CD4-positive, alpha-beta T cell treated with Interleukin-2 at 100 ng/mL for 4 hours (primary cell): ENCODE measurements at regions not wholly inside any gene's neighbourhood (a gene's known extent, or its start where the extent isn't known, plus 50 kb on each side); places are given as distances from the start of the nearest gene placed in this dataset.

ENCODE experiments used
- DNase-seq: peaks from one replicate; pipeline ENCODE4 v3.0.0-alpha.2; 2020; ENCODE audit warnings: low spot score

DNA sequence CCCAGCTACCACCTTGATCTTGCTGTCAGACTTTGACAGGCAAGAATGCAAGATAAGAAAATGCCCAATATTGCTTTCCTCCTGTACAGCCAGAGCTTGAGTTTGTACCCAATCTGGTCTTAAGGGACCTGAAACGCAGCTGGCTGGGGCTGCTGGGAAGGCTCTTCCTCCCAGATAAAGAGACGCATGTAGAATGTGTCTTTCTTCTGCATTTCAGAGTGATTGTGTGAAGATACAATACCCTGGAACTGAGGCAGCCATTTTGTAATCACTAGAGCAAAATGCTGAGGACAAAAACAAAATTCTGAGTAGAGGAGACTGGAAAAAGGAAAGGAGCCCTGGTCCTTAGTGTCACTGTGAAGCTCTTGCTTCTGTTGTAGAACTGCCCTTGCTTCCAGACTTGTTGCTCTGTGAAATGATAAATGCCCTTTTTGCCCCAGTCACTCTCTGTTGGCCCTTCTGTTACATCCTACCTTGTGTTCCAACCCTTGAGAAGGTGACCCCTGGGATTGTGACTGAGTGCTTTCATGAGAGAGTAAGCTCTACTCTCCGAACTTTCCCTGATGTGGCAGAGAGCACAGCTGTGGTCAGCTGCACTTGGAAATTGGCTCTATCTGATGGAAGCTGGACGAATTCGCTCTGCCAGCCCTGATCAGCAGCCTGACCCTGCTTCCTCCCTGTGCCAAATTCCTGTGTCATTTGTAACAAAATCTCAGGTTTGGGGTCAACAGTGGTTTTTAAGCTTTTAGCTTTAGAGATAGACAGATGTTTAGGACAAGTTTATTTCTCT is 137.4 kb upstream of the RBMS1 start:
- no peak for DNase-seq

DNA sequence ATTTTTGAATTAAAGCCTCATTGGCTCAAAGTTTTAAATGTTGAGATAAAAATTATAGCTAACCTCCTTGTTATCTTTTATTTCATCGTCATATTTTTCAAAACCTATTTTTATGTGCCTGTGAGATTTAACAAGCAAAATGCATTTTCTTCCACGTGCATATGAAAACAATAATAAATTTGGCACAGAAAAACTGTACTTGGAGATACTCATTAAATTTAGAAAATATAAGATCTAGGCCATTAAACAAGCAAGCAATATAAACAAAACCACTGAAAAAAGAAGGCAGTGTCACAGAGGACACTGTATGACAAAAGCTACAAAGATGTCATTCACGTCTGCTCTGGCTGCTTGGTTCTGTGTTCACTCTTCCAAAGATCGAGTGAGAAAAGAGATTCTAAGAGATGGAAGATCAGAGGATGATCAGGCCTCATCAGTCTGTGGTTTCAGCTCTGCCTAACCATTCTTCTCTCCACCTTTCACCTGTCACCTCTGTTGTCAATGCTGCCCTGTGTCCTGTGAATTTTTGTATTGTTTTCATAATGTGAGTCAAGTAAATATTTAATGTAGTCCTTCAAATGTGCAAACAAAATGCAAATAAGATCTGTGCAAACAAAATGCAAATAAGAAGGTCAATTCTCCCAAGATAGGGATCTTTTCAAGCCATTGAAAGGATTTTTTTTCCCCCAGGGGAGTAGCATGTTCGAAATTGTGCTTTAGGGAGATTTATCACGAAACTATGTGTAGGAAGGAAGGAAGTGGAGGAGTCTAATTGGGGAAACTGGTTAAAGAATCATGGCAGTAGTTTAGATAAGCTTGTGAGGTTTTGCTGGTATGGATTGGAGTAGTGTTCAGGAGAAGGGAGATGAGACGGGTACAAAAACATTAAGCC is 138.7 kb upstream of the RBMS1 start:
- DNase-seq = no peak

DNA sequence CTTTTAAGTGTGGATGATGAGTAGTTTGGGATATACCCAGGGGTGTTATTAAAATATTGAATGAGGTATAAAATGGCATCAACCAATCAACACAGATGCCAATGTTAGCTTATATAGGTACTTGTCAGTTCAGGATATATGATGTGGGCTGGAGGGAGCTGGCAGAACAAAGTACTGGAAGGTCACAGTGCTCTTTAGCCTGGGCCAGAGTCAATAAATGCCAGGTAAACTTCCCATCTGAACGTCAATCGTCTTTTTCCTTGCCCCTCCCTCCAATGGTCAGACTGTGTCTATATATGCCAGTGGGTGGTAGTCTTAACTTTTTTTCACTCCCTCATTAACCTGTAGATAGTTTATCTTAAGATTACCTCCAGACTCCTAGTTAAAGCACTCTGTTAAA is 140.8 kb upstream of the RBMS1 start:
- no peak for DNase-seq

DNA sequence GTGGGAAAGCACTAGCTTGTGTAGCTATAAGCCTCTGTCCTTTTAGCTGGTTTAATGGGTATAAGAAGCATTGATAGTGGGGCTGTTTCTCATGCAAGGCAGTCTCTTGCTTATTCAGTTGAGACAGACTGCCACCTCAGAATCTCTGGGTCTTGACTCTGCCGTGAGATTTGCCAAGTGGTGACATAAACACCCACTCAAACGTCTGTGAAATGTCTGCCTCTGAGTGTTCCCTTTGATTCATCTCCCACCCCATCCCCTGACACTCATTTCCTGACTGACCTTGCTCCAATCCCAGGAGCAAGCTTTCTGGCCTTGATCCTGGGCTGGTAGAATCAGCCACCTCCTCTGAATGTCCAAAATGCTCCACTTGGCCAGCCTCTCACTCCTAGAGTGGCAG is 141.9 kb upstream of the RBMS1 start:
- no peak for DNase-seq

DNA sequence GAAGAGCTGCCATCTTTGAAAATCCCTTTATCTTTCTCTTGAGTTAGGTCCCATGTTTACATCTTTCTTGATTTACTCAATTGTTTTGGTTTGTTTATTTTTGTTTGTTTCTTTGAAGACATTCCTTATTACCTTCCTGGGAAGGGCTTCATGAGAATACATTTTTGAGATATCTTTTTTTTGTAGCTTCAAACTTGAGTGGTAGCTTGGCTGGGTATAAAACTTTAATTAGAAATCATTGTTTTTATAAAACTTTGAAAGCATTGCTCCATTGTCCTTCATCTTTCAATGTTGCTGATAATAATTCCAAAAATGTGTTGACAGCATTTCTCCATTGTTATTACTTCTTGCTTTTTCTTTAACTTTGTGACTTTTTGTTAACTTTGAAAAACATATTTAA is 145.9 kb upstream of the RBMS1 start:
- DNase-seq = no peak

DNA sequence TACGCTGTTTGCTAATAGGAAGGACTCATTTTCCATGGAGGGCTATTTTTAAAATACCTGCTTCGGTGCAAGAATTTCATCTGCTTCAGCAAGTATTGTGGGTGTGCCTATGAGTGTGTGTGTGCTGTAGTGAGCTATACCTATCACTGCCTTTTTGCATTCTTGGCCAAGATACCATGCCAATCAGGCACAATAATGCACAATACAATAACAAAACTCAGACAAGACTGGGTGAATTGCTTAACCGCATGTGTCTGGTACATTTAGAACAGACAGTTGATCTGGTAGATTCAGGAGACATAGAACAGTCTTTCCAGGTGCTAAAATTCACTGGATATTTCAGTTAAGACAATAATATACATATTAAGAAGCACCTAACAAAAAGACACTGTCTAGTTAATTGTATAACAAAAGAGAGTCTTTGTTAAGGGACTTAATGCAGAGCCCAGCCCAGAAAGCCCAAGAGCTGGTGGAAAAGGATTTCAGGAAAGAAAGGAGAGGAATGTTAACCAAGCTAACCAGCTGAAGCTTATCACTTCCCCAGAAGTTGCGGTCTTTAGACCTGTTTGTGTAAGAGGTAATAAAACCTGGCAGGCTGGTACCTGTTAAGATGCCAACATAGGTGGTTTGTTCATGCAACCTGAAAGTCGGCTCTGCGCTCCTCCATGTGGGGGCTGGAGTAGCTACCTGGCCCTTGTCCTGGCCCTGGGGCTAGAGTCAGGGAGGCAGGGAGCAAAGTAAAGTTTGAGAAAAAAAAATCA is 153.3 kb upstream of the RBMS1 start:
- DNase-seq = no peak

DNA sequence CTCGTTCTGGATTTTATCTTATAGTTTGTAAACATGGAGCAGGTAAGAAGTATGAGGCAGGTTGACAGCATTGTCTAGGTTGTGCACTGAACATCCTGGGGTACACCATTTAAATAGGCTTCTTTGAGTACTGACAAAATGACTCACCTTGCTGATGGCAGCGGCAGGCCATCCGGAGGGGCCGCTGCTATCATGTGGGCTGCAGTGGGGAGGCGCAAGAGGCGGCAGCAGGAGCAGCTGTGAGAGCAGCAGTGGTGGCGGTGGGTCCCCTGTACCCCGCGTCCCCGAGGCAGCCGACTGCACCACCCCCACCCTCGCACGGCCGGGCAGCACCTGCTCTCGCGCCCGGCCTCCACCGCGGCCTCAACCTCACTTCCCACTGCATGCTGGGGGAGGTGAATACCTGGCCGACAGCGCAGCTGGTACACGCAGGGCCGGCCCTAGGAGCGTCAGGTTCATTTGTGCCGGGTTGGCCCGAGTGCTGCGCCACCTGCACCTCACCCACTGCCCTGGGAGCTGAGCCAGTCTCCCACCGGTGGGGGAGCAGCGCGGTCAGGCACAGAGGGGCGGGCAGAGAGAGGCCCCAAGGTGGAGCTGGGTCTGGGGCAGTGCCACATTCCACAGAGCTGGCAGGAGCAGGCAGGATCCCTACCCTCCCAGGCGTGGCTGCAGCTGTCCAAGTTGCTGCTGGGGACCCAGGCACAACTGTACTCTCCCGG is 154.5 kb upstream of the RBMS1 start:
- DNase-seq = no peak

DNA sequence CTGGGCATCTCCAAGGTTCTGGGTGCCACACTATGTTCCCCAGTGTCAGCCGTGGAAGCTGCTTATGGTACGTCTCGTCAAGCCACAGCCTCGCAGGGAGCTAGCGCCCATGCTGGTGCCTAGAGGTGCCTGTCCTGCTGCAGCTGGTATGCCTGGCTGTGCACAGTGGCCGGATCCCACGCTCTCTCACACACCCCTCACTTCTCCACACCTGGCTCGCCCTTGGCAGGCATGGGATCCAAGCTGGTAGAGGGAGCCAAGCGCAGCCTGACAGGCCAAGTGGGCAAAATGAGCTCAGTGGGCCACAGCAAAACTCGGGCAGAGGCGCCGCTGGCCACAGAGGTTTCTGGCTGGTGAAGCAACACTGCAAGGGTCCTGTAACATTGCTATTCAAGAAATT is 156.1 kb upstream of the RBMS1 start:
- DNase-seq = no peak

DNA sequence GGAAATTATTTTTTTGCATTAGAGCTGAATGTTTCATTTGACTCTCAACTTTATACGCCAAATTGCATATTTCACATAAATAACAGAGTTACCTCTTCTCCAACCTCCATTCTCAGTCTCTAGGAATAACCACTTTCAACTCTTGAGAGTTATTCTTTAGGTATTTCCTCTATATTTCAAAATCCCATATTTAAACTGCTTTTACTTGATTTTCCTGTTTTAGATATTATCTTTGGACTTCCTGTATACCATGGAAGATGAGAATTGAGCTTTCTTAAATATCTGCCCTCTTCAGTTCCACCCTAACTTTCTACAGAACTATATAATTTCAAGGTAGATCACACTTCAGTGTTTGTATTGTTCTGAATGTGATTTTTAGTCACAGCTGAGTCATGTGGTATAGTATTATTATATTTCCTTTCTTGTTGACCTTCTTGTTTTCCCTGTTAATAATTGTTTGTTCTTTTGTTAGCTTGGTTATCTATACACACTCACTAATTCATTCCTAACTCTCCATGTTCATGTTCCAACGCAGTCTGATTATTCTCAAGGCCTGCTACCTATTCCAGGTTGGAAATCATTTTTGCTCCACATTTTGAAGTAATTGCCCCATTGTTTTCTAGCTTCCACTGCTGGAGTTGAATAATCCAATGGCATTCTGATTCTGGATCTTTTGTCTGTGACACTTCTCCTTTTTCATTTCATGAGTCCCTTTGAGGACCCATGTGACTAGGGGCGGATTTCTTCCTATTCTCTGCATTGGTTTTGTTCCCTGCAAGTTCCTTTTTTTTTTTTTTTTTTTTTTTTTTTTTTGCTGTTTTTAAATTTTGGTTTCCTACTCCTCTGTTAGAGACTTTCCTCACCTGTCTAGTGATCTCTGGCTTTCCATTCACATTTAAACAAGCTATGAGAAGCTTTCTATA is 156.8 kb upstream of the RBMS1 start:
- no peak for DNase-seq

DNA sequence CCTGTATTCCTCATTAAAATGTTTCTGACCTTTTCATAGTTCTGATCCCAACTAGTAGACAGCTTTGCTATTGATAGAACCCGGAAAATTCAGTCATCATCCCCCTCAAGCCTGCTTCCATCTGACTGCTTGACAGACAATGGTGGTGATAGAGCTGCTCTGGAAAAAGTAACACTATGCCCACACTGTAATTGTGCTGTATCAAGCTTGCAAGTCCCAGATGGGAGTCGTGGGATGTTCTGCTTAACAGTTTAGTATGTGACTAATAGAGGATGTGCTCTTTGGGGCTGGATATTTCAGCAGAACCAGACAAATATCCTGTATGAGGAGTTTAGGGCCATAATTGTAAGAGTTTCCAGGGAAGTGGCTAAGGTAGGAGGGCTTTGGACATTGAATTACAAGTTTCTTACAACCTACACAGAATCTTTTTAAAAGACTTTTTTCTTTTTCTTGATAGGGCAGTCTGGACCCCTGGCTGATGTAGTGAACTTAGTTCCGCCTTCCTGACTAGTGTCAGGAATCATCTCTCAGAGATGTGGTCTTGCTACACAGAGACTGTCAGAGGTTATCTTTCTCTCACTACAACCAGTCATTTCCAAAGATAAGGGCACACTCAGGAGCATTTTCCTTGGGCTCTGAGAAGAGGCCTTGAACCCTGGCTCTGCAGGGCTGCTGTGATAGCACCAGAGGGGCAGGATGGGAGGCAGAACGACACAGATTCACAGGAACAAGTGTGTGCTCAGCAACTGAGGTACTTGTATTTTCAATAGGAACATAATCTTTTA is 158.0 kb upstream of the RBMS1 start:
- no peak for DNase-seq

DNA sequence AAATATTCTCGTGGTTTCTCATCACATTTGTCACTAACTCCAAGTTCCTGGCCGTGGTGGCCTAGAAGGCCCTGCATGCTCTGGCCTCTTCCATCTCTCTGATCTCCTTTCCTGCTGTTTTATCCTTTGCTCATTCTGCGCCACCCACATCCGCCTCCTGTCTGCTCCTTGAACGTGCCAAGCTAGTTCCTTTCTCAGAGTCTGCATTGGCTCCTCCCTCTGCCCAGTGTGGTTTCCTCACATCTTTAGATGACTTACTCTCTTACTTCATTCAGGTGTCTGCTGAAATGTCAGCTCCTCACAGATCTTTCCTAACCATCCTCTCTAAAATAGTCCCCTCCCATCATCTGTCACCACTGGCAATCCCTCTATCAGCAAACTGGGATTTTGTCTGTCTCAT is 158.6 kb upstream of the RBMS1 start:
- DNase-seq = peak; percentile 65

DNA sequence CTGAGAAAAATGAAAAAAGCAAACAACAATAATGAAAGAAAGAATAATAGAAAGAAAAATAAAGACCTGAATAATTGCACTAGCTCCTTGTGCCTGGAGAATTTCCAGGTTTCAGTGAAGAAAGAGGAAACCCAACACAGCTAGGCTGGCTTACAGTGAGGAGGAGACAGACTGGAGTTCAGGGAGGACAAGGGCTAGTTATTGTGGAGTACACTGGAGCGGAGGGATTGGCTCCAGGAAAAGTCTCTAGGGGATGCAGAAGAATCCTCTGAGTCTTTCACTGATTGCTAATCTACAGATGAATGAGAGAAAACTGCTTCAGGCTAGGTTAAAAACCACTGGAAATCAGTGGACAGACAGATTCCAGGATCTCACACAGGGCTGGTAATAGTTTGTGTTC is 163.6 kb upstream of the RBMS1 start:
- DNase-seq = no peak

DNA sequence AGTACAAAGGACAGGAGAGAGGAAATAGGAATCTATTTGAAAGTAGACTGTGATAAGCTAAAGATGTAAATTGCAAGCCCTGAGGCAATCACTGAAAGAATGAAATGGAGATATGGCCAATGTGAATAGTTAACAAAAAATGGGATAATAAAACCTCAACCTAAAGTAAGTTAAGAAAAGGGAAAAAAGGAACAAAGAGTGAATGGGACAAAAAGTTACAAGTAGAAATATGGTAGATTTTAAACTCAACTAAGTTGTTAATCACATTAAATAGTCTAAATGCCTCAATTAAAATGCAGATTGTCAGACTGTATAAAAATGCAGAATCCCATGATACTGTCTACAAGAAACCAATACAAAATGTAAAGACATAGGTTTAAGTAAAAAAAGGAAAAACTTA is 165.2 kb upstream of the RBMS1 start:
- DNase-seq = no peak

DNA sequence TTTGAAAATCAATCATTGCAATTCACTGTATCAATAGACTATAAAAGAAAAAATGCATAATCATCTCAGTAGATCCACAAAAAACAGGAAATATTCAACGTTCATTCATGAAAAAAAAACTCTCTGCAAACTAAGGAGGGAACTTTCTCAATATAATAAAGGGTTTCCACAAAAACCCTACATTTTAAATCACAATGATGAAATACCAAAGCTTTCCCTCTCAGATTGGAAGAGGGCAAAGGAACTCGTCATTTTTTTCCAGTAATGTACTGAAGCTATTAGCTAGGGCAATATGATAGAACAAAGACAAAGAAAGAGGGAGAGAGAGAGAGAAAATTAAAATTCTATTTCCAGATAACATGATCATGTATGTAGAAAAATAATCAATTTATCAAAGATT is 167.1 kb upstream of the RBMS1 start:
- DNase-seq = no peak

DNA sequence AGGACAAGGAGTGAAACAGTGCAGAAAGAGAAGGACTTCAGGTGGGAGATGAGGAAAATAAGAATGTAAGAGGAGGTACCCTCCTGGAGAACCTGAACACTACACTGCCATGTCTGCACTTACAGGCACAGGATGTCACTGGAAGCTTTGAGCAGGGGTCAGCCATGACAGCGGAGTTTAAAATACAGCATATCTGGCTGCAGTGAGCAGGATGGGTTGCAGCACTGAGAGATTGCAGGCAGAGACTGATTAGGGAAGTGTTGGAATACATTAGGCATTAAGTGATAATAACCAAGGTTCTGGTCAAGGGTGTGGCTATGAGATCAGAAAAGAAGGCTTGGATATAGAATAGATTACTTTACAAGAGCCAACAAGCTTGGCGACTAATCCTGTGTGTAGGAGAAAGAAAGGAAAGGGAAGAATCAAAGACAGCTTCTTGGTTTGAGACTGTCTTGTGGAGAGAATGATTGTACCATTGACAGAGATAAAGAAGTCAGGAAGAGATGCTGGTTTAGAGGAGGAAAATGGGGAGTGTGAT is 171.1 kb upstream of the RBMS1 start:
- no peak for DNase-seq

DNA sequence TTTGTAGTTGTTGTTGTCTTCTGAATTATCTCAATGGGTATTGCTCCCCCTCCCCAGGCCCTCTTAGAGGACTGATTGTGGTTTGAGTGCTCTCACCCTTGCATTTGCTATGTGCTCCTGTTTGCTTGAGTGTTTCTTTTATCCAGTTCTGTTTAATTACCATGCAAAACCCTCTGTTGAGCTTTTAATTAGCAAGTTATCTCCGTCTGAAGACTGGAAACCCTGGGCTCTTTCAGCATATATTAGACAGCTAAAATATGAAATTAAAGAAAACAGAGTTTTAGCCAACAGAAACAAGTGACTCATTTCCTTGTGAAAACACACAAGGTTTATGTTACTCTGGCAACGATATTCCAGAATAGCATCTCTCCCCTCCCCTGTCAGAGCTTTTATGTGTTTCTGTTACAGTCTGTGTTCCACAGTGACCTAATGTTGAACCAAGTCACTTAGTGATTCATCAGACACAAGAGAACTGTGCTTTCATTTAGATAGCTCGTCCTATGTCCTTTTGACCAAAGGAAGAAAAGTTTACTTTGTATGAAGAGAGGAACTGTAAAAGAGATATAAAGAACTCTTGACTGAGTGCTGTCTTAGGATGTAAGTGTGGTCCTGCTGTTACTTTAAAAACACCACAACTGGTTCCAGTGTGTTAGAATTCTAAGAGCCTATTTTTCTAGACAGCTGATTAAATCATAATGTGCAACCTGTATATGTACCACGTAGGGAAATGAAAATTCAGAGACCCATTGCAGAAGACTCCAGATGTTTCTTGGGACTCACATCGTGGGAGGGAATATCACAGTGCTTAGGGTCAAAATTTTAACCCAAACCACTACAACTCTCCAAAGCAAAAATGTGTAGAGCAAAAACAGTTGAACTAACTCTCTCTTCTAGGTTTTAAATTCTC is 172.8 kb upstream of the RBMS1 start:
- DNase-seq = peak; percentile 61

DNA sequence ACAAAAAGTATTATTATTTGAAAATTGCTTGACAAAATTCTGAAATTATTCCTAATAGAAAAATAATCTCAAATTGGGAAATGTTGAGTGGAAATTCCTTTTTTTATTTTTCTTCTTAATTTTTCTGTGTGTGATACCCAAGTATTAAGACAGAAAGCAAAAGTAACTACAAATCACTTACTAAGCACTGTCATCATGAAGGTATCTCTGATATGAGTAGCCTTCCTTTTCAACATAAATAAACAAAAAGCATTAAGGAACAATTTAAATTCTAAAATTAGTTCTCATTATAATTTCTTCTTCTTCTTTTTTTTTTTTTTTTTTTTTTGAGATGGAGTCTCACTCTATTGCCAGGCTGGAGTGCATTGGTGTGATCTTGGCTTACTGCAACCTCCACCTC is 174.2 kb upstream of the RBMS1 start:
- DNase-seq = no peak

DNA sequence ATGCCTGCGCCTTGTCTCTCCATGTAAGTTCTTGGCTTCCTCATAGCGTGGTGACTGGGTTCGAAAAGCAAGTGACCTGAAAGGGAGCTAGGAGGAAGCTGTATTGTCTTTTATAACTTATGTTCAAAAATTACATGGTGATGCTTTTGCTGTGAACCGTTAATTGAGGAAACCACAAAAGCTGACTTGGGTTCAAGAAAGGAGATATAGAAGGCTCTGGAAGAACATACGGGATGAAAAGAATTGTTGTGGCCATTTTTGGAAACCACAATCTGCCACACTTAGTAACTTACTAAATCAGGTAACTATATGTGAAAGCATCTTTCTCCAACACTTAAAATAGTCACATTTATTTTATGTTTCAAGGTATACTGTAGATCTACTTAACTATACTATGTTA is 177.0 kb upstream of the RBMS1 start:
- DNase-seq = no peak

DNA sequence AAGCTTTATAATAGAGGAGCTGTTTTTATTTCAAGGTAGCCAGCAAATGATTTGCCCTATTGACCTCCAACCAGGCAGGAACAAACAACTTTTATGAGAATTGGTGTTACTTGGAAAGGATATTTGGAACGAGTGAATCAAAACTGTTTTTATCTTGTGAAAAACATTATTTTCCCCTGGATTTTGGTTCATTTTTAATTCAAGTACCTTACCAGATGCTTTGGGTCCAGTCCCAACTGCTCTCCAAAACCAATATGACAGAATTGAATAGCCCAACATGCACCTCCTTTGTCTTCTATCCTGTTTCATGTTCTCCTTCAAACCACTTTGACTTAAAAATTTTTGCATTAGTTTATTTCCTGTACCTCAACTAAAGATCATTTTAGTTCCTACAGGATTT is 178.6 kb upstream of the RBMS1 start:
- no peak for DNase-seq
